Skin of body (tissue), 1 donor: ENCODE measurements at regions not wholly inside any gene's neighbourhood (a gene's known extent, or its start where the extent isn't known, plus 50 kb on each side); places are given as distances from the start of the nearest gene placed in this dataset.
"Not testable (repeated sequence)": the region's sequence is repeated elsewhere in the genome, so short reads cannot be mapped to it uniquely, and the experiment has no call there.

Experiments
- DNase-seq: peaks from one replicate; lab custom pipeline; 2025; lab: John Stamatoyannopoulos, UW

DNA sequence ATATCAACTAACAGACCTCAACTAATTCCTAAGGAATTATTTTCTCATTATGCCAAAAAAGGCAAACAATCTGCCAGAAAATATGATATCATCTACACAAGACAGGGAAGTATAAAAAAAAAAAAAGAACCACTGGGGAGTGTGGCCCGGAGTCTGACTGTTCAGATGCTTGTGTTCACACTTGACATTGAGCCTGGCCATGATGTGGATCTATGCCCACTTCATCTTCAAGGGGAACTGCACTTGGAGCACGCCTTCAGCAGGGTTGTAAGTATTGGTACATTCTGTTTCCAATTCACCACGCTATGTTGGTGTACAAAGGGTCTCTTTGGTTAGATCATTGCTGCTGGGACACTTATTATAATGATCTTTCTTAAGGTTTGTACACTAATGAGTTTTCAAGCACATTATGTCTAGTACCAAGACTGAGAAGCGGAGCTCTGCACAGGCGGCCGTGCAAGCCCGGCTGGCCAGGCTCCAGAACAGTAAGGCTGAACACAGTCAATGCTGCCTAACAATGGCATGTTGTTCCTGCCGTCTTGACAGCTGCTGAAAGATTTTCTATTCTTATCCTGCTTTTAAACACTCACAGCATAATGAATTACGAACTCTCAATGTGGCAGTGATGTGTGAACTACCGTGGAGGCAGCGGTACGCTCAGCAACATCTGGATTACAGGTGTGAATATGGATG, 788.4 kb upstream of the SOX11 start:
- peak; percentile 22 for DNase-seq

DNA sequence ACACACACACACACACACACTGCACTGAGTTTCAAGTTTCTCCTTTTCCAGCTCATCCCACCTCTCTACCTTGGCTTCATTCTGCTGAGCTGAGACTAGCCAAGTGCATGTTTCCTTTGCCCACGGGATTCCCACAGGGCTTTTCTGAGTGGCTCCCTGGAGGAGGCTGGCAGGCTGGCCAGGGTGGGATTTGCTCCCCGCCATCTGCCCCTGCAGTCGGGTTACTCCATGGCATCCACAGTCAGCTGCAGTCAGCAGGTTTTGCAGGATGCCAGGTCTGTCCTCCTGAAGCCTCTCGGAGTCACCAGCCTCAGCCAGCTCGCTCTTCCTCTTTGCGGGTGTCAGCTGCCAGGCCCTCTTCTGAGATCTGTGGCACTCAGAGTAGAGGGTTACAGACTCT, 783.7 kb upstream of the SOX11 start:
- no peak for DNase-seq

GRCh38 chr2:4909346-4910009, 782.7 kb upstream of the SOX11 start:
- DNase-seq, result peak; percentile 14

- no peak for DNase-seq
These were observed 778.1 kb upstream of the SOX11 start for GRCh38 chr2:4914036-4914435.

DNA sequence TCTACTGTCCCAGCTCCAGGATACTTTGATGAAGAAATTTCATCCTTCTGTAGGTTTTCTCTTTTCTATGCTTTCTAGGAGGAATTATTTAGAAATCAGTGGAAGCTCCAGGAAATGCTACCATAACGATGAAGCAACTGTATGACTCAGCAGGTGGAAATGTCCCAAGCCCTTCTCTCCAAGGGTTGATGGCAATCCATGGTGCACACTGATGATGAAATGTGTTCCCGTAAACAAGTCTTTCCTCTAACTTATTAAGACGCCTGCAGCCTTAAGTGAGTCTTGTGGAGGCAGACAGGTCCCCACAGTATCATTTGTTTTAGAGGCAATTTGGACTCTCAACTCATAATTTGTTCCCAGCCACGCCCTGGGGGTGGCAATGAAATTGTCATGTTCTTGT, 777.6 kb upstream of the SOX11 start:
- DNase-seq, result no peak

- no peak for DNase-seq
These were observed 776.8 kb upstream of the SOX11 start for GRCh38 chr2:4915357-4915756.

DNA sequence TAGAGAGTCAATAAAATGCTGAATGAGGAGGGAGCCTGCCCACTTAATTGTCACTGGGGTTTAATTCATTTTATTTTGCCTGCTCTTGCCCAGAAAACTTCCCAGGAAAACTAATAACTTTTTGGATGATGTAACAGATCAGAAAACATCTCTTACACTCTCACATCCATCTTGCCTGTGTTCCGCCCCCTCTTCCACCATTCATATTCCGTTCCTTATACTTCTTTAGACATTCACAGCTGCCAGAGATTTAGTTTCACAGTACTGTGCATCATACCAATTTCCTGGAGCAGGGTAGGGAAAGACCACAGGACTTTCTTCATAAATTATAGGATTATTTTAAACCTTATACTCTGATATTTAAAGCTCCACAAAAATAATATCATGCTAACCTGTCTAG, 776.1 kb upstream of the SOX11 start:
- DNase-seq, result no peak

- DNase-seq, result no peak
These were observed 761.5 kb upstream of the SOX11 start for GRCh38 chr2:4930704-4931103.

DNA sequence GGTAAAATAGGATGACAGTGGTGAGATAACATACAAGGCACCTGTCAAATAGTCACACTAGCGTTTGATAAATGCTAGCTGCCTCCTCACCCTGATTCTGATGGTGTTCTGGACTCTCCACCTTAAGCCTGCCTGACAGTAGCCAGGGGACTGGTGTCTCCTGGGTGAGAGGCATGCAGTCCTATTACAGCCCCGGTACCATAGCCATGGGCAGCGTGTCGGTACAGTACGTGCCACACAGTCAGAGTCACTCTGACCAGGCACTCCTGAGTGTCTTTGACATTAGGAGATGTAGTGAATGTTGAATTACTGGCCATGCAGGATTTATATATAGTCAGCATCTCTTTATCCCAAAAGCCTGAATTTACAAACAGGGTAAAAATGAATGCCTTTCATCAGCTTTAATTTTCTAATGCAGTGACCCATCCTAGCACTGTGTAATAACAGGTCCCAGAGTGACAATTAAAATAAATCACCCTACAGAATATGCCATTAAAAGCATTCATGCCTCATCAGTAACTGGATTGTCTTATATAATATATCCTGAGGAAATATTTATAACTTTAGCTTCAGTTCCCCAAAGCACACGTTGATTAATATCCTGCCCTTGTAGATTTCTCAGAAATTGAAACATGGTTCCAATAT, 760.3 kb upstream of the SOX11 start:
- no peak for DNase-seq

- not testable (repeated sequence) for DNase-seq
These were observed 756.9 kb upstream of the SOX11 start for GRCh38 chr2:4935291-4935690.

GRCh38 chr2:4937550-4937949, 754.6 kb upstream of the SOX11 start:
- DNase-seq, result peak; percentile 30

DNA sequence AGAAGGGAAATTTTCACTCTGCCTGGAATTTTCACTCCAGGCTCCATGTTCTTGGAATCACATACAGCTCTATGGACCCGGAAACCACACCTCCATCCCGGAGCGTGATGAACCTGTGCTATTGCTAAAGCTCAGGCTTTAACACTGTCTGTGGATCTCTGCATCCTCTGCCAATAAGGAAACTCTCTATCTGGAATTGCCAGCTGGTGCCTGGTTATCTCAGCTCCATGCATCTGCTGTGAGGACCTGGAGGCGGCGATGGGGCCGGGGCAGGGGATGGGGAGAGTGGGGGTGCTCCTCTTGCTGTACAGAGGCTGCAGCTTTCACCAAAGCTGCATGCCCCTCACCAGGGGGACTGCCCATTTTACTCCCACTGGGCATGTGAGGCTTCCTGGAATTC, 754.0 kb upstream of the SOX11 start:
- no peak for DNase-seq

DNA sequence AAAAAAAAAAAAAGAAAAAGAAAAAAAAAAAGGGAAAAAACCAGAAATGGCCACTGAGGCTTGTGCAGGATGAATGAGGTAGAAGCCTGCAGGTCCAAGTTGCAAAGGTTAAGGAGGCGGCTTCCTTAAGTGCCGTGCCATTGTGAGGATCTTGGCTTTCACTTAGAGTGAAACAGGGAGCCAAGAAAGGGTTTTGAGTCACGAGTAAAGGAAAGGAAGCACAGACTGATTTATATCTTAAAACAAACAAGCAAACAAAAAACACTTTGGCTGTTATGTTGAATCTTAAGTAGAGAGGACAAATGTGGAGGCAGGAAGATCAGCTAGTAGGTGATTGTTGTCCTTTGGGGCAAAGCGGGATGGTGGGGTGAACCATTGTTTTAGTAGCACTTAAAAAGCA, 749.7 kb upstream of the SOX11 start:
- no peak for DNase-seq

DNA sequence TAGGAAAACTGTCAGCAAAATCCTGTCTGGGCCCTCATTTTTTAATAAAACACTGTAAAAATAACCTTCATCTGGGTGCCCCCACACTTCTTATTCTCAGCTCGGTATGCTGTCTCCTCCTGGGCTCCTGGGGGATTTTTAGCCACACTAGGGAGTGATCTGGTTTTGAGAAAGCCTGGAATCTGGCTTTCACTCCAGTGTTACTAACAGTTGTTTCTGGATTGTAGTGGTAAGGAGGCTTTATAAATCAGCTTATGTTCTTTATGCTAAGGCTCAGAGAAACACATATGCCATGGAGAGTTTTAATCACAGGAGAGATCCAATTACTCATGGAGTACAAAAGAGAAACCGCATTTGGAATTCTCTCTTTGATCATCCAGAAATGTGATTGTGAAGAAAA, 744.3 kb upstream of the SOX11 start:
- DNase-seq, result no peak

DNA sequence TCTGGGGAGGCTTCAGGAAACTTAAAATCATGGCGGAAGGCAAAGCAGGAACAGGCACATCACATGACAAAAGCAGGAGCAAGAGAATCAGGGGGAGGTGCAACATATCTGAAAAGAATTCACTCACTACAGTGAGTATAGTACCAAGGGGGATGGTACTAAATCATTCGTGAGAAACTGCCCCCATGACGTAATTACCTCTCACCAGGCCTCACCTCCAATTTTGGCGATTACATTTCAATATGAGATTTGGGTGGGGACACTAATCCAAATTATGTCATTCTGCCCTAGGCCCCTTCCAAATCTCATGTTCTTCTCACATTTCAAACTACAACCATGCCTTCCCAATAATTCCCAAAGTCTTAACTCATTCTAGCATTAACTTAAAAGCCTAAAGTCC, 740.8 kb upstream of the SOX11 start:
- no peak for DNase-seq

GRCh38 chr2:4959219-4959618, 733.0 kb upstream of the SOX11 start:
- no peak for DNase-seq

DNA sequence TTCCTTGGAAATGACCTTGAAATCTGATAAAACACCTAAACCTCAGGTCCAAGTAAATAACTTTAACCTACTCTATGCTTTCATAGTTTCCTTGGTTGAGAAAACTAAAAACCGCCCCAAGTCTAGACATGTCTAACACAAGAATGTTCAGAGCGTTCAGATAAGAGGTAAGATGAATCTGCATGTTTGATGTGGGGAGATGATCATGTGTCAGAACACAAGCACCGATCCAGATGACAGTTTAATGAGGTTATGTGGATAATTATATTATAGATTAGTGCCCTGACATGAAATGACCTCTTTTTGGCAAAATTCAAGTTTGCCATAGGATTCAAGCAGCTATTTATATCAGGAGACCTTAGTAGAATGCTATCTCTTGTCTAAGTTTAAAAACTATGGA, 729.8 kb upstream of the SOX11 start:
- no peak for DNase-seq

GRCh38 chr2:4963106-4963505, 729.1 kb upstream of the SOX11 start:
- no peak for DNase-seq

- DNase-seq, result no peak
These were observed 728.1 kb upstream of the SOX11 start for GRCh38 chr2:4964001-4964540.

- no peak for DNase-seq
These were observed 727.6 kb upstream of the SOX11 start for GRCh38 chr2:4964579-4964978.

- DNase-seq, result no peak
These were observed 726.4 kb upstream of the SOX11 start for GRCh38 chr2:4965556-4966320.

DNA sequence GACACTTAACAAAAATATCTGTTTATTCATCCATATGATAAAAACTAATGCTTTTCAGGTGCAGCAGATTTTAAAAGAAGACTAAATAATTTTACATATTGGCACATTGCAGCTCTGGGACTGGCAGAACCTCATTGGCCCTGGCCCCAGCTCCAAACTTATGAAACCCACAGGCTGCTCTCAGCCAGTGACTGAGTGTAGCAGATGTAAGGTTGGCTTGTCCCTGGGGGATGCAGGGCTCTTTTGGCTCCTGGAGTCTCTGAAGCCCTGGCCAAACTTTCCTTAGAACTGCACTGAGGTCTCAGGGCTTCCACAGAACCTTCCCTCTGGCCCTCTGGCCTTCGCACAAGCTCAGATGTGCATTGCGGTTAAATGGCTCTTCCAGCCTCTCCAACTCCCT, 725.0 kb upstream of the SOX11 start:
- DNase-seq, result no peak
